ENCODE measurements at regions not wholly inside any gene's neighbourhood (a gene's known extent, or its start where the extent isn't known, plus 50 kb on each side); places are given as distances from the start of the nearest gene placed in this dataset.
"Not testable (repeated sequence)": the region's sequence is repeated elsewhere in the genome, so short reads cannot be mapped to it uniquely, and the experiment has no call there.

DNA sequence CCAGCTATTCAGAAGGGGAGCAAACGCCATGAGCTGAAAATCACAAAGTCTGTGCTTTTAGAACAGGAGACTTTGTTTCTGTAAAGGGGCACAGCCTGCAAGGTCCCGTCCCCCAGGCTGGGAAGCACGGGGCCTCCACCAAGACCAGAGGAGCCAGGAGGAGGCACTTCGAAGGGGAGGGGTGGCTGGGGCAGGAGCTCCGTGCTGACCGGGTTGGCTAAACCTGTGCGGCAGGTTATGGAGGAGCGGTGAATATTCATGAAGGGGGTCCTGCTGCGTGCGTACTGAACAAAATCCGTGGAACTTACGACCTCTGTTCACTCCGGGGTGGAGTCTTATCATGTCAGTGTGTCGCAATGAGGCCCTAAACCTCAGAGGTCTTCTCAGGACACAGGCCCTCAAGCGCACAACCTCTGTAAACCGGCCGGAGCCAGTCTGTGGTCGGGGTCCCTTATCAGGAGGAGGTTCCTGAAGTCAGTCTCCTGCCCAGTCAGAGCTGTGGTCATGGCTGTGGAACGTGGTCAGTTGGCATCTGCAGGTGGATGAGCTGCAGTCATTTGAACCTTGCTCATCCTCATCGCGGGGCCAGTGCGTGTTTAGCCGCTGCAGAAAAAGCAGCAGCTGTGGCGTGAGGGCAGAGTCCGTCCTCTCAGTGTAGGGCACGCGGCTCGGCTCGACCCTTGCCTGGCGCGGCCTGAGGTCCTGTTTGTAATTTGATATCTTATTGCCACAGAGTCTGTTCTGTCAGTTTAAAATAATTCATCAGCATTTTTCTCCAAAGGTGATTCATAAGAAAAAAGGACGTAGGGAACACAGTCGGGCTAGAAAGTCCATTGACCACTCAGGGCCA is 5507.7 kb upstream of the TPTE start:
- DNase-seq (ENCODE audit: low read depth in 3 of 3): not testable (repeated sequence)

DNA sequence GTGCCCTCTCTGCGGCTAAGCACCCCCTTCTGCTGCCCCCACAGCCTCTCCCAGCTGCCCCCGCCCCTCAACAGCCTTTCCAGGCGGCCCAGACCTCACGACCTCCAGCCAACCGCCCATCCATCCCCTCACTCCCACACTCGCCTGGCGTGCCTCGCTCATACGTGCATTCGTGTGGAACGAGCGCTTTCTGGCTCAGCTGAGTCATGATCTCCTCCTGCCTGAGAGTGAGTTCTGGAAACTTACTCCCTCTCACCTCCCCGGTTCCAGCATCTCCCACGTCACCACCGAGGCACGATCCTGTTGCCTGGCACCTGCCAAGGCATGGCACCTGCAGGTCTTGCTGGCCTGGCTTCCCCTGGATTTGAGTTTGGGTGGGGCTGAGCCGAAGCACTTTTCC is 5506.2 kb upstream of the TPTE start:
- DNase-seq (ENCODE audit: low read depth in 3 of 3): not testable (repeated sequence)

DNA sequence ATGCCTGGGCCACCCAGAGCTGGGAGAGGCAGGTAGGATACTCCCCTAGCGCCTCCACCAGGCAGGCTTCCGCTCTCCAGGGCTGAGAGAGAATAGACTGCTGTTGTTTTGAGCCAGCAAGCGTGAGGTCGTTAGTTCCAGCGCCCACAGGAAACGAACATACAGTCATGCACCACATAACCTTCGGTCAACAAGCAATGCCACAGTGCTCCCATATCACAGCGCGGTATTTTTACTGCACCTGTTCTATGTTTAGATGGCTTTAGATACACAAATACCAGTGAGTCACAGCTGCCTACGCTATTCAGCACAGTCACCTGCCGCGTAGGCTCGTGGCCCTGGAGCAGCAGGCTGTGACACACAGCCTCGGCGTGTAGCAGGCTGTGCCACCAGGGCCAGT is 5502.3 kb upstream of the TPTE start:
- DNase-seq (ENCODE audit: low read depth in 3 of 3): not testable (repeated sequence)

DNA sequence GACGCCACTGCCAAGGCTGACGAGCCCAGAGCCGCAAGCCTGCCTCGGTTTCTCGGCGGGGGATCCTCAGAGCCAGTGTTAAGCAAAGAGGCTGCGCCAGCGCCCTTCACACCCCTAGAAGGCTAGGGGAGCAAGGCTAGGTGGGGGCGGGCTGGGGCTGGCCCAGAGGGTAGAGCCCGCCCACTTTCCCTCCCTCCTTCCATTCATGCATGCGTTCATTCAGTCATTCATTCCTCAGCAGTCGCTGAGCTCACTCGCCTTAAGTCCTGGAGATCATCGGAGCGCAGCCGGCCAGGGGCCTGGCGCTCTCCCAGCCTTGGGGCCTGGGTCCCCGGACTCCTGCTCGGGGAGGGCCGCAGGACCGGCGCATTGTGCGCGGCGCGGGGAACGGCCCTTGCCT is 5499.6 kb upstream of the TPTE start:
- DNase-seq (ENCODE audit: low read depth in 3 of 3): not testable (repeated sequence)

DNA sequence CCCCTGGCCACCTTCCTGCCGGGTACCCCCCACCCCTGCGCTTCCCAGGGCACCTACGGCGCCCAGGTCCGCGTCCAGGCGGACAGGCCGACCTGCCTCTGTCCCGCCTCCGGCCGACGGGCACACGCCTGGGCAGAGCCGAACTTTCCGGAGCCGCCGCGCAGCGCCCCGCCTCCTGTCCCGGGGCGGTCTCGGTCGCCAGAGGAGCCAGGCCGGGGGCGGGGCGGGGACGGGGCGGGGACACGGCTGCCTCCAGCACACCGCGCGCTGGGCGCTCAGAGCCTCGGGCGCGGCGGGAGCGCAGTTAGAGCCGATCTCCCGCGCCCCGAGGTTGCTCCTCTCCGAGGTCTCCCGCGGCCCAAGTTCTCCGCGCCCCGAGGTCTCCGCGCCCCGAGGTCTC is 5499.1 kb upstream of the TPTE start:
- DNase-seq (ENCODE audit: low read depth in 3 of 3): not testable (repeated sequence)

DNA sequence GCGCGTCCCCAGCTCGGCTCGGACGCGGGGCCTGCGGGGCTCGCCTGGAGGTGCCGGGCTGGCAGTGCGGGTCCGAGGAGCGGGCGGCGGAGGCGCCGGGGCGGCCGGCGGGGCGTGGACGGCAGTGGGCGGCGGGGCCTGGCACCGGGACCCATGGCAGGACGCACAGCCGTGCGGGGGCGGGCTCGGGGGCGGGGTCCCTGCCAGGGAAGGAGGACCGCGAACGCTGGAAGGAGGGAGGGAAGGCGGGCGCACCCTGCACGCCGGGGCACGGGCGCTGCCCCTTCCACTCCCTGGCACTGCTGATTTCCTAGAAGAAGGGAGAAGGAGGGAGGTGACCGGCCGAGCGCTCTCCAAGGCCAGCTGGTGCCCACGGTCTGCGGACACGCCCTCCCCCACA is 5498.6 kb upstream of the TPTE start:
- not testable (repeated sequence) for DNase-seq (ENCODE audit: low read depth in 3 of 3)

DNA sequence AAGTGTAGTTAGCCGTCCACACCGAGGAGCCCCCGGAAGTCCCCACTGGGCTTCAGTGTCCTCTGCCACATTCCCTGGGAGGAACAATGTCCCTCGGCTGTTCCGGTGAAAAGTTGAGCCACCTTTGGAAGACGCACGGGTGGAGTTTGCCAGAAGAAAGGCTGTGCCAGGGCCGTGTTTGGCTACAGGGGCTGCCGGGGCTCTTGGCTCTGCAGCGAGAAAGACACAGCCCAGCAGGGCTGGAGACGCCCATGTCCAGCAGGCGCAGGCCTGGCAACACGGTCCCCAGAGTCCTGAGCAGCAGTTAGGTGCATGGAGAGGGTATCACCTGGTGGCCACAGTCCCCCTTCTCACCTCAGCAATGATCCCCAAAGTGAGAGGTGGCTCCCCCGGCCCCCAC is 5486.2 kb upstream of the TPTE start:
- not testable (repeated sequence) for DNase-seq (ENCODE audit: low read depth in 3 of 3)

DNA sequence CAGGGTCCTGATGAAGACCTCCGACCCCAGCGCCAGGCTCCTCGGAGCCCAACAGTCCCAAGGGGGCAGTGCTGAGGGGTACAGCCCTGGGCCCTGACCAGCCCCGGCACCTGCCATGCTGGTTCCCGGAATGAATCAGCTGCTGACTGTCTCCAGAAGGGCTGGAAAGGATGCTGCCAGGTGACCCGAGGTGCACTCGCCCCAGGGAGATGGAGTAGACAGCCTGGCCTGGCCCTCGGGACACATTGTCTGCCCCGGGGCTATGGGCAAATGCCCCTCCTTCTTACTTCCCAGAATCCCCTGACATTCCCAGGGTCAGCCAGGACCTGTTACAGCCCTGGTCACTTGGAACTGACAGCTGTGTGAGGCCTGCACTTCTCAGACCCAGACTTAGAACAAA is 5485.8 kb upstream of the TPTE start:
- DNase-seq (ENCODE audit: low read depth in 3 of 3): not testable (repeated sequence)

DNA sequence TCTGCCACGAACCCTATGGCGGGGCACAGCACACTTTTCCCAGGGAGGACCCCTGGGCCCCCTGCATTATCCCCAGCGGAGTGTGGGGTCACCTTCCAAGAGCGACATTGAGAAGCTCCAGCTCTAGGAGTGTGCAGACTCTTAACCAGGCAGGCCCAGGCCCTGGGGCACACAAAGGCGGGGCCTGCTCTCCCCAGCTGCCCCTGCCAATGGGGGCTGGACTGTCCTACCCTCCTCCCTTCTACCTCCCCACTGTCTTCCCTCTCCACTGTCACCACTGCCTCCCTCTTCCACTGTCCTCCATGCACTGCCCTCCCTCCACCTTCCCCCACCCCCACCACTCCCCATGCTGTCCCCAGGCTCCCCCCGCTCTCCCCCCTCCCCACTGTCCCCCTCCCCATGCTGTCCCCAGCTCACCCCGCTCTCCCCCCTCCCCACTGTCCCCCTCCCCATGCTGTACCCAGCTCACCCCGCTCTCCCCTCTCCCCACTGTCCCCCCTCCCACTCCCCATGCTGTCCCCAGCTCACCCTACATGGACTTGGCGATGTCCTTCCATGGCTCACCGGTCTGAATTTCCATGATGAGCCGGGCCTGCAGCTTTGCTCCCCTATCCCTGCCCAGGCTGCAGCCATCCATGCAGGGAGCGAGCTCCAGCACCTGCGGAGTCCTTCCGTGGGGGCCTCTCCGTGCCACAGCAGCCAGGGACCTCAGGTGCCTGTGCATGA is 5483.6 kb upstream of the TPTE start:
- DNase-seq (ENCODE audit: low read depth in 3 of 3): not testable (repeated sequence)

DNA sequence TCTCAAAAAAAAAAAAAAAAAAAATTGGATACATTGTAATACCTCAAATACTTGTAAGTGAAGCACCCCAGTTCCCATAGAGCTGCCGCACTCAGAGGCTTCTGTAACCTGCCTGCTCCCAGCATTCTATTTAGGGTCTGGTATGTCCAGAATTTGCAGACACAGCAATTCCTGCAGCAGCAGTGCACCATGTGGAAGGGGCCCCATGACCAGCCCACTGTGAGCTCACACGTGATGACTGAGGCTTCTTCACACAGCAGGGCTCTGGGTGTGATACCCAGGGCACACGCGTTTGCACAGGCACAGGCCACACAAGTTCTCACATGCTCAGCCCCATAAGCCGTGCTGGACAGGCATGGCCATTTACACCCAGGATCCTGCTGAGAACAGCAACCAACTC is 5481.5 kb upstream of the TPTE start:
- not testable (repeated sequence) for DNase-seq (ENCODE audit: low read depth in 3 of 3)

DNA sequence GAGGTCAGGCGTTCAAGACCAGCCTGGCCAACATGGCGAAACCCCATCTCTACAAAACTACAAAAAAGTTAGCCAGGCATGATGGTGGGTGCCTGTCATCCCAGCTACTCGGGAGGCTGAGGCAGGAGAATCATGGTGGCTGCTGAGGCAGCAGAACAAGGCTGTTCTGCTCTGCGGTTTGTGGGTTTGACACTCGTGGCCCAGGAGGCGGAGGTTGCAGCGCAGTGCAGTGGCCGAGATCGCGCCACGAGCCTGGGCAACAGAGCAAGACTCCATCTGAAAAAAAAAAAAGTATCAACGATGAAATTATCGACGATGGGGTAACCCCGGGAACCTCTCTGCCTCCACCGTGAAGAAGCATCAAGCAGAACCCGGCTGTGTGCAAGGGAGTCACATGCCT is 5478.8 kb upstream of the TPTE start:
- DNase-seq (ENCODE audit: low read depth in 3 of 3): not testable (repeated sequence)

DNA sequence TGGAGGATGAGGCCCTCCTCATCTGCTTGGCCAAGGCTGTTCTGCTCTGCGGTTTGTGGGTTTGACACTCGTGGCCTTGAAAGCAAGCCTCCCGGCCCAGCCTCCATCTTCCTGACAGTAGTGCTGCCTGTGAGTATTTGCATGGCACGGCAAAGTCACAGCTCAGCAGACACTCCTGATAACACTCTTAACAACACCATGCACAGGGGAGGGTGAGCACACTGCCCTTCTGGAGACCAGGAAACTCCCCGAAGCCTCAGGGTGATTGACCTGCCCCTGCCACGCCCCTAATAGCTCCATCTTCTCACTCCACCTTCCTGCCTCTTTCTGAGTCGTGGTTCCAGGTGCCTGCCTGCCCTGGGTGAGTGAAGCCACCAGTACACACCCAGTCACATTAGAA is 5476.6 kb upstream of the TPTE start:
- DNase-seq (ENCODE audit: low read depth in 3 of 3): not testable (repeated sequence)

DNA sequence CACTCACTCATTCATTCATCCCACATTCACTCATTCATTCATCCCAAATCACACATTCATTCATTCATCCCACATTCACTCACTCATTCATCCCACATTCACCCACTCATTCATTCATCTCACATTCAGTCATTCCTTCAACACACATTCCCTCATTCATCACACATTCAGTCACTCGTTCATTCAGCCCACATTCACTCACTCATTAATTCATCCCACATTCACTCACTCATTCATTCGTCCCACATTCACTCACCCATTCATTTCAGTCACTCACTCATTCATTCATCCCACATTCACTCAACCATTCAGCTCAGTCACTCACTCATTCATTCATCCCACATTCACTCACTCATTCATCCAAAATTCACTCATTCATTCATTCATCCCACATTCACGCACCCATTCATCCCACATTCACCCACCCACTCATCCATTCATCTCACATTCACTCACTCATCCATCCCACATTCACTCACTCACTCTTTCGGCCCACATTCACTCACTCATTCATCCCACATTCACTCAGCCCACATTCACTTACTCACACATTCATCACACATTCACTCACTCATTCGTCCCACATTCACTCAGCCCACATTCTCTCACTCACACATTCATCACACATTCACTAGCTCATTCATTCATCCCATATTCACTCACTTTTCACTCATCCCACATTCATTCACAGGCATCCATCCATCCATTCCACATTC is 5469.9 kb upstream of the TPTE start:
- not testable (repeated sequence) for DNase-seq (ENCODE audit: low read depth in 3 of 3)

DNA sequence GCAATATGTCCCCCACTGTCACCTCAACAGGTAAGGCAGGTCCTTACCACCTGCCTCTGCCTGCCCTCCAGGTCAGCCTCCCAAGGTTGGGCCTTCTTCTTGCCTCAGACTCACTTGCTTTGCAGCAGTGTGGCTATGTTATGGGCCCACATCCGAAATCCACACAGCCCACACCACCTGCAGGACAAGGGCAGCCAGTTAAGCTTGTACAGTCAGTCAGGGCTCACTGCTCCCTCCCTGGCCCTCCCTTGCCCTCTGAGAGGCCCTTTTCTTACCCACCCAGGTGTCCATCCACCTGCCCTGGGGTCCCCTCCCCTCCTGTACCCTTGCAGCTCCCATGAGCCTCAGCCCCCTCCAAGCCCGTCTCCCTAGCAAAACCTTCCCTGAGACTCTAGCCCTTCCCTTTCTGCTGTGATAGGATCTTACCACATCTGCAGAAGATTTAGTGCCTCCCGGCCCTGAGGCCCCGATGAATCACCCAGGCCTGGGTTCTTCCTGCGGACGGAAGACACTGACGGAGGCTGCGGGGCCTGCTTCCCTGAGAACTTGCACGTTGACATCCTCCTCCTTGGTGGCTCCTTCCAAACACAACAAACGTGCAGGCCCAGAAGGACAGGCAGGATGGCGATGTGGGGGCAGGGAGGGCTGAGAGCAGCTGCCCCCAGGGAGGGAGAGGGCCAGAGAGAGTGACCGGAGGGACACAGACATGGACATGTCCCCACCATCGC is 5466.2 kb upstream of the TPTE start:
- not testable (repeated sequence) for DNase-seq (ENCODE audit: low read depth in 3 of 3)

DNA sequence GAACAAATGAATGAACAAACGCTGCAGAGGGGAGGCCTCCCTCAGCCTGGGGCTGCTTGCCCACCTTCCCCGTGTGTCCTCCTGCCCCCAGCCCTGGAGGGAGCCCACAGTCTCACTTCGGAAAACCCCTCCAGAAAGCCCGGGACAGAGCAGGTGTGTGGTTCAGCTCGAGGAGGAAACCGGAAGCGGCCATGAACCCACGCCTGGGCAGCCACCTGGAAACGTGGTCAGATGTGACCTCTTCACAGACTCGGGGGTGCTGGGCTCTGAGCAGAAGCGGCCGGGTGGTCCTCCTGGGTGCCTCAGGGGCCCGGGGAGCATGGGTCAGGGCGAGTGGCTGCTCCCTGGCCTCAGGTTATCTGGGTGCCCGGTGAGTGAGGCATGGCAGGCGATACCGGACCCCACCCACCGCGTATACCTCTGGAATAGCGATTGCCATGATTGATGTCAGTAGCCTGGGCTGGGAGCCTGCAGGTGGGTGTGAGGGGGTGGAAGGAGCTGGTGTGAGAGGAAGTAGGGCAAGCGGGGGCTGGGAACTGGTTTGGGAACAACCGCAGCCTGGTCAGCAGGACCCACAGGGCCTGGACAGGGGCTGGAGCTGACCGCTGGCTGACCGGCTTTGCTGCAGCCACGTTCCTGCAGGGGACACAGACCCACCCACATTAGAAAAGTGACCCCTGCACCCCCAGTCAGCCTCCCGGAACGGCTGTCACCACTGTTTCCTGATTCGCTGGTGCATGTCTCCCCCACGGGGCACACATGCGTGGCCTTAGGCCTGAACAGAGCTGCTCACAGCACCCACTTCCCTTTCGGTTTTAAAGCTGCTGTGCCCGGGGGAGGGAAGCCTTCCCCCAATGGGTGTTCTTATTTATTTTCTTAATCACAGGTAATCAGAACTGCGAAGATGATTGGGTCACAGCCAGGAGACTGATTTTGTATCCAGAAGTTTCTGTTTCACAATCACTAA is 5465.1 kb upstream of the TPTE start:
- not testable (repeated sequence) for DNase-seq (ENCODE audit: low read depth in 3 of 3)

DNA sequence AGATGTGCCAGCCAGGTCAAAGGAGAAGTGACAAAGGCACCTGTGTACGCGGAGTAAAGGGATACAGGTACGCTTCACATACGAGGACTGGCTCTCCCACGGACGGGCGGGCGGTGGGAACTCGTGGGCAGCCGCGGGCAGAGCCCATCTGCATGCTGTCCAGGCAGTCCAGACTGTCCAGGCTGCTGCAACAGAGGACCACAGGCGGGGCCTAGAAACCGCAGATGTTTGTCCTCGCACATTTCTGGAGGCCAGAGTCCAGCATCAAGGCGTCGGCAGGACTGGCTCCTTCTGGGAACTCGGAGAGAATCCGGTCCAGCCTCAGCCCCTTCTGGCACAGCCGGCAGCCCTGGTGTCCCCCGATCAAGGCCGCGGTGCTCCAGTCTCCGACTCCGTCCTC is 5464.3 kb upstream of the TPTE start:
- DNase-seq (ENCODE audit: low read depth in 3 of 3): not testable (repeated sequence)

DNA sequence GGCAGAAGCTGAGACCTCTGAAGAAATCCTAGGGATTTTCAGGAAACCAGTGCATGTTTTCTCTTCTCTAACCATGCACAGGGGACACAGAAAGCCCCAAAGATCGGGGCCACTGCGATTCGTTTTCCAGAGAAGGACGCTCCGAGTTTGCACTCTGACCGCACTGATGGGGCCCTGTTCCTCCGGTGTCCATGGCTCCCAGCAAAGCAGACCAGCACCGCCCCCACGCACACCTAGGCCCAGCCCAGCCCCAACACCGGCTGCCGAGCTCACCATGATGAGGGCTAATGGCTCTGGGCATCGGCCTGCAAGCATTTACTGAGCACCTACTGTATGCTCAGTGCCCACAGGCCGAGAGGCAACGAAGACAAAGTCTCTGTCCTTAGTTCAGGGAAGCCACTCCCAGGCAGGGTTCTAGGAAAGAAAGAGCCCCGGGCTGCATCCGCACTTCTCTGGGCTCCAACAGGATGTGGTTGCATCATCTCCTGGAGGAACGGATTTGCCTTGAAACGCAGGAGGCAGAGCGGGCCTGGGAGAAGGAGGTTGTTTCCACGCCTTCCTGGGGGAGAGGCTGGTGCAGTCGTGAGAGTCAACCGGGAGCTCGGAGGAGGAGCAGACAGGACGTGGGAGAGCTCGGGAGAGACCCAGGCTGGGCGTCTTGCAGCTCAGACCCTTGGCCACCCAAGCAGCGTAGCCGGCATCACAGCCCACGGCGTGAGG is 5460.9 kb upstream of the TPTE start:
- DNase-seq (ENCODE audit: low read depth in 3 of 3): not testable (repeated sequence)

DNA sequence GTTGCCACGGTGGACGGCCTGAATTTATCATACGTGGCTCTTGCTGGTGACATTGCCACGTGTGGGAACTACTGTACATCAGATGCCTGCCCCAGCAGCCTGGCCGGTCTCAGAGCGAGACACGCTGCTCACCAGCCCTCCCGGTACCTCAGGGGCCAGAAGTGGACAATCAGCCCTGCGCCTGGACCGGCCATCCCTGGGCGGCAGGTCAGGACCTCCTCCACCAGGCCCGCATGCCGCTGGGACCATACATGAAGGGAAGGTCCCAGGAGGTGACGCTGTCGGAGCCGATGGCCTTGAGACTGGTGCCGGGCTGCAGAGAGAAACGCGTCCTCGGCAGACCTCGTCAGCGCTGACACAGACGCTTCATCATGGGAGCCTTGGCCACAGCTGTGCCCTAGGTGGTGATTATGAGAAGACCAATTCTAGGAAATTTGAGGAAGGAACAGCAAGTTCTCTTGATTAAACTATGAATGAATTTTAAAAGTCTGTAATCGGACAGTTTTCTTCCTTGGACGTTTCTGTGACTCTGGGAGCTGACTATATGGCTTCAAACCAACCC is 5456.7 kb upstream of the TPTE start:
- not testable (repeated sequence) for DNase-seq (ENCODE audit: low read depth in 3 of 3)

All from stimulated activated CD4-positive, alpha-beta T cell treated with anti-CD3 and anti-CD28 coated beads, TNF-alpha, amount 100 ng/mL, for 4 hours (primary cell).